ENCODE measurements at regions not wholly inside any gene's neighbourhood (a gene's known extent, or its start where the extent isn't known, plus 50 kb on each side); places are given as distances from the start of the nearest gene placed in this dataset.

GRCh38 chr2:163428187-163428586 is 307.6 kb downstream of the FIGN start:
- ATAC-seq (no peak), DNase-seq (no peak)
- H3K4me1 Mint-ChIP-seq = no peaks in the 10 kb centered on the region
- peaks cover 4% of the 10 kb centered on the region for H3K9me3 Mint-ChIP-seq (ENCODE audit: low read depth)
- H3K27me3 Mint-ChIP-seq = no peaks in the 10 kb centered on the region
- H3K4me3 Mint-ChIP-seq = no peak overlapping the region
- no peak overlapping the region for H3K27ac Mint-ChIP-seq
- no peaks in the 10 kb centered on the region for H3K36me3 Mint-ChIP-seq
- CTCF ChIA-PET = no interaction called here

- Mint-ChIP-seq H3K4me1 (no peaks in the 10 kb centered on the region), H3K36me3 (no peaks in the 10 kb centered on the region), H3K4me3 (no peak overlapping the region), H3K27me3 (no peaks in the 10 kb centered on the region), H3K27ac (no peak overlapping the region), H3K9me3 (ENCODE audit: low read depth) (no peaks in the 10 kb centered on the region)
- DNase-seq (no peak), ATAC-seq (no peak)
- CTCF ChIA-PET = no interaction called here
These were observed 315.2 kb downstream of the FIGN start for GRCh38 chr2:163420604-163421003.

GRCh38 chr2:163419000-163419830 is 316.6 kb downstream of the FIGN start:
- Mint-ChIP-seq H3K27me3 (no peaks in the 10 kb centered on the region), H3K36me3 (no peaks in the 10 kb centered on the region), H3K9me3 (ENCODE audit: low read depth) (no peaks in the 10 kb centered on the region), H3K4me1 (no peaks in the 10 kb centered on the region), H3K27ac (no peak overlapping the region), H3K4me3 (no peak overlapping the region)
- DNase-seq (no peak), ATAC-seq (no peak)
- CTCF ChIA-PET = no interaction called here

- Mint-ChIP-seq H3K36me3 (no peaks in the 10 kb centered on the region), H3K27me3 (no peaks in the 10 kb centered on the region), H3K9me3 (ENCODE audit: low read depth) (no peaks in the 10 kb centered on the region), H3K4me3 (no peak overlapping the region), H3K4me1 (no peaks in the 10 kb centered on the region), H3K27ac (no peak overlapping the region)
- DNase-seq (no peak), ATAC-seq (no peak)
- CTCF ChIA-PET = no interaction called here
These were observed 318.0 kb downstream of the FIGN start for GRCh38 chr2:163417596-163418337.

- CTCF ChIA-PET = no interaction called here
- peaks cover 3% of the 10 kb centered on the region for H3K9me3 Mint-ChIP-seq (ENCODE audit: low read depth)
- no peak for ATAC-seq
- H3K36me3 Mint-ChIP-seq = no peaks in the 10 kb centered on the region
- H3K4me3 Mint-ChIP-seq = no peak overlapping the region
- no peaks in the 10 kb centered on the region for H3K27me3 Mint-ChIP-seq
- H3K27ac Mint-ChIP-seq = no peak overlapping the region
- no peaks in the 10 kb centered on the region for H3K4me1 Mint-ChIP-seq
- no peak for DNase-seq
These were observed 321.7 kb downstream of the FIGN start for GRCh38 chr2:163414121-163414520.

GRCh38 chr2:163407296-163407695 is 328.5 kb downstream of the FIGN start:
- H3K9me3 Mint-ChIP-seq (ENCODE audit: low read depth) = peaks cover 6% of the 10 kb centered on the region
- no peaks in the 10 kb centered on the region for H3K36me3 Mint-ChIP-seq
- no peaks in the 10 kb centered on the region for H3K4me1 Mint-ChIP-seq
- CTCF ChIA-PET = no interaction called here
- H3K27ac Mint-ChIP-seq = no peak overlapping the region
- H3K27me3 Mint-ChIP-seq = no peaks in the 10 kb centered on the region
- DNase-seq = no peak
- H3K4me3 Mint-ChIP-seq = no peak overlapping the region
- ATAC-seq = no peak

GRCh38 chr2:163405298-163405697 is 330.5 kb downstream of the FIGN start:
- CTCF ChIA-PET = no interaction called here
- no peak for ATAC-seq
- Mint-ChIP-seq H3K4me3 (no peak overlapping the region), H3K4me1 (no peaks in the 10 kb centered on the region), H3K27ac (no peak overlapping the region), H3K27me3 (no peaks in the 10 kb centered on the region), H3K9me3 (ENCODE audit: low read depth) (peaks cover 3% of the 10 kb centered on the region), H3K36me3 (no peaks in the 10 kb centered on the region)
- no peak for DNase-seq

- ATAC-seq (no peak), DNase-seq (no peak)
- no peaks in the 10 kb centered on the region for H3K36me3 Mint-ChIP-seq
- no peak overlapping the region for H3K4me3 Mint-ChIP-seq
- no peaks in the 10 kb centered on the region for H3K4me1 Mint-ChIP-seq
- no peaks in the 10 kb centered on the region for H3K9me3 Mint-ChIP-seq (ENCODE audit: low read depth)
- no peaks in the 10 kb centered on the region for H3K27me3 Mint-ChIP-seq
- CTCF ChIA-PET = no interaction called here
- H3K27ac Mint-ChIP-seq = no peak overlapping the region
These were observed 334.3 kb downstream of the FIGN start for GRCh38 chr2:163401481-163401880.

- CTCF ChIA-PET = no interaction called here
- Mint-ChIP-seq H3K27me3 (no peaks in the 10 kb centered on the region), H3K36me3 (no peaks in the 10 kb centered on the region), H3K4me1 (no peaks in the 10 kb centered on the region), H3K27ac (no peak overlapping the region), H3K9me3 (ENCODE audit: low read depth) (no peaks in the 10 kb centered on the region), H3K4me3 (no peak overlapping the region)
- no peak for DNase-seq
- no peak for ATAC-seq
These were observed 338.4 kb downstream of the FIGN start for GRCh38 chr2:163397451-163397850.

- DNase-seq (no peak), ATAC-seq (no peak)
- CTCF ChIA-PET = no interaction called here
- Mint-ChIP-seq H3K9me3 (ENCODE audit: low read depth) (no peaks in the 10 kb centered on the region), H3K27ac (no peak overlapping the region), H3K4me1 (no peaks in the 10 kb centered on the region), H3K27me3 (no peaks in the 10 kb centered on the region), H3K4me3 (no peak overlapping the region), H3K36me3 (no peaks in the 10 kb centered on the region)
These were observed 340.2 kb downstream of the FIGN start for GRCh38 chr2:163395602-163396001.

GRCh38 chr2:163389838-163390237 is 346.0 kb downstream of the FIGN start:
- DNase-seq = no peak
- H3K9me3 Mint-ChIP-seq (ENCODE audit: low read depth) = peaks cover 5% of the 10 kb centered on the region
- no peaks in the 10 kb centered on the region for H3K4me1 Mint-ChIP-seq
- H3K27ac Mint-ChIP-seq = no peak overlapping the region
- no peak for ATAC-seq
- H3K4me3 Mint-ChIP-seq = no peak overlapping the region
- no peaks in the 10 kb centered on the region for H3K36me3 Mint-ChIP-seq
- CTCF ChIA-PET = no interaction called here
- H3K27me3 Mint-ChIP-seq = no peaks in the 10 kb centered on the region

GRCh38 chr2:163375472-163375871 is 360.3 kb downstream of the FIGN start:
- ATAC-seq = no peak
- no peaks in the 10 kb centered on the region for H3K36me3 Mint-ChIP-seq
- H3K4me1 Mint-ChIP-seq = no peaks in the 10 kb centered on the region
- DNase-seq = no peak
- H3K9me3 Mint-ChIP-seq (ENCODE audit: low read depth) = peaks cover 11% of the 10 kb centered on the region
- no peaks in the 10 kb centered on the region for H3K27me3 Mint-ChIP-seq
- CTCF ChIA-PET = no interaction called here
- H3K27ac Mint-ChIP-seq = no peak overlapping the region
- no peak overlapping the region for H3K4me3 Mint-ChIP-seq

- no peaks in the 10 kb centered on the region for H3K4me1 Mint-ChIP-seq
- DNase-seq (no peak), ATAC-seq (no peak)
- no peak overlapping the region for H3K27ac Mint-ChIP-seq
- H3K36me3 Mint-ChIP-seq = no peaks in the 10 kb centered on the region
- peaks cover 12% of the 10 kb centered on the region for H3K9me3 Mint-ChIP-seq (ENCODE audit: low read depth)
- CTCF ChIA-PET = no interaction called here
- no peak overlapping the region for H3K4me3 Mint-ChIP-seq
- H3K27me3 Mint-ChIP-seq = no peaks in the 10 kb centered on the region
These were observed 360.7 kb downstream of the FIGN start for GRCh38 chr2:163375070-163375469.

- Mint-ChIP-seq H3K4me1 (no peaks in the 10 kb centered on the region), H3K27ac (no peak overlapping the region), H3K9me3 (ENCODE audit: low read depth) (peaks cover 14% of the 10 kb centered on the region), H3K36me3 (no peaks in the 10 kb centered on the region), H3K27me3 (no peaks in the 10 kb centered on the region), H3K4me3 (no peak overlapping the region)
- no peak for DNase-seq
- ATAC-seq = no peak
- CTCF ChIA-PET = no interaction called here
These were observed 361.5 kb downstream of the FIGN start for GRCh38 chr2:163374282-163374681.

Data from activated CD8-positive, alpha-beta memory T cell treated with anti-CD3 and anti-CD28 coated beads, Interleukin-2, amount 10 ng/mL, durations not matched to agents 7 days and 5 days (primary cell).